ENCODE measurements at regions not wholly inside any gene's neighbourhood (a gene's known extent, or its start where the extent isn't known, plus 50 kb on each side); places are given as distances from the start of the nearest gene placed in this dataset.
"Not testable (repeated sequence)": the region's sequence is repeated elsewhere in the genome, so short reads cannot be mapped to it uniquely, and the experiment has no call there.

DNA sequence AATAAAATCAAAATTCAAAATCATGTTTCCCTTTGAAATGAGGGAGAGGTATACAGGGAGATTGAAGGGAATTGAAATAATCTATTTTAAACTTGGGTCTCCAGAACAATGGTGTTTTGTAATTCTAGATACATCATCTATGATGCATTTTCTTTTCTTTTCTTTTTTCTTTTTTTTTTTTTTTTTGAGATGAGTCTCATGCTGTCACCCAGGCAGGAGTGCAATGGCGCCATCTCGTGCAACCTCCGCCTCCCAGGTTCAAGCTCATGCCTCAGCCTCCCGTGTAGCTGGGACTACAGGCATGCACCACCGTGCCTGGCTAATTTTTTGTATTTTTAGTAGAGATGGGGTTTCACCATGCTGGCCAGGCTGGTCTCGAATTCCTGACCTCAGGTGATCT lies 205.1 kb downstream of the LPIN1 start:
- not testable (repeated sequence) for TF ChIP-seq YY1 (IDR thresholded peaks at IDR 0.05; ENCODE audit: insufficient read depth, insufficient read length); SUZ12 (IDR thresholded peaks at IDR 0.05; ENCODE audit: extremely low read depth, insufficient read depth, insufficient read length)
